ENCODE measurements at regions not wholly inside any gene's neighbourhood (a gene's known extent, or its start where the extent isn't known, plus 50 kb on each side); places are given as distances from the start of the nearest gene placed in this dataset.

DNA sequence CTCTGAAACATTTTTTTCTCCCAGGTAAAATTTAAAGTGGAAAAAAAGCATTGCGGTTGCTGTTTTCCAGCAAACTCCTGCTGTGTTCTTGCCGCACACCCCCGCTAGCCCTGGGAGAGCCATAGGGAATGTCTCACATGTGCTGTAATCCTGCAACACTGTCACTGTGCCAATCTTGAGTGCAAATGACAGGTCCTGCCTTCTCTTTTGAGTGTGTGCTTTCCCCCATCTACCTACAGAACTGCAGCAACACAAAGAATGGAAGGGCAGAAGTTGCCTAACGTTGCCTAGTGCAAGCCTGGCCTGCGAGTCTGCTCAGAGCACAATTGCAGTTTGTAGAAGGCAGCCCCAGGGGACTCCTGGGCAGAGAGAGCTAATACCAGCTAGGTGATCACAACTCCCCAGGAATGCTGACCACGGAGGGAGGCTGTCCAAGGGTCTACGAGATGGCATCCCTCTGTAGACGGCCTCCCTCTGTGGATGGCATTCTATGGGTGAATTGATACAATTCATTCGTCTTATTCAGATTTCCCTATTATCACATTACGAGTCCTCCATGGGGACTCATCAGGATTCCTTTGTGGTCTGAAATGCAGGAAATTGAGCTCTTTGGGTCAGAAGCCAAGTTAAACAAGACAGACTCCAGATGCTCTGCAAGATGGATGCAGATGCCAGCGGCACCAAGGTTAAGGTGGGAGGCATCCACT is 172.6 kb upstream of the S1PR3 start:
- TF ChIP-seq, protein P1, sequence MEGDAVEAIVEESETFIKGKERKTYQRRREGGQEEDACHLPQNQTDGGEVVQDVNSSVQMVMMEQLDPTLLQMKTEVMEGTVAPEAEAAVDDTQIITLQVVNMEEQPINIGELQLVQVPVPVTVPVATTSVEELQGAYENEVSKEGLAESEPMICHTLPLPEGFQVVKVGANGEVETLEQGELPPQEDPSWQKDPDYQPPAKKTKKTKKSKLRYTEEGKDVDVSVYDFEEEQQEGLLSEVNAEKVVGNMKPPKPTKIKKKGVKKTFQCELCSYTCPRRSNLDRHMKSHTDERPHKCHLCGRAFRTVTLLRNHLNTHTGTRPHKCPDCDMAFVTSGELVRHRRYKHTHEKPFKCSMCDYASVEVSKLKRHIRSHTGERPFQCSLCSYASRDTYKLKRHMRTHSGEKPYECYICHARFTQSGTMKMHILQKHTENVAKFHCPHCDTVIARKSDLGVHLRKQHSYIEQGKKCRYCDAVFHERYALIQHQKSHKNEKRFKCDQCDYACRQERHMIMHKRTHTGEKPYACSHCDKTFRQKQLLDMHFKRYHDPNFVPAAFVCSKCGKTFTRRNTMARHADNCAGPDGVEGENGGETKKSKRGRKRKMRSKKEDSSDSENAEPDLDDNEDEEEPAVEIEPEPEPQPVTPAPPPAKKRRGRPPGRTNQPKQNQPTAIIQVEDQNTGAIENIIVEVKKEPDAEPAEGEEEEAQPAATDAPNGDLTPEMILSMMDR (IDR thresholded peaks at IDR 0.05; ENCODE audit: extremely low read depth in 1 of 2, insufficient read depth in 1 of 2, low read depth in 1 of 2, low read length in 2 of 2), result no peak
- TF ChIP-seq POLR2A (IDR thresholded peaks at IDR 0.05; ENCODE audit: low read depth, low read length) (no peak), EZH2 (IDR thresholded peaks at IDR 0.05; ENCODE audit: borderline replicate concordance, low read depth, low read length, severe bottlenecking) (no peak)

Data from endothelial cell of umbilical vein (primary cell).